Left lung (tissue), 4 donors: ENCODE measurements at regions not wholly inside any gene's neighbourhood (a gene's known extent, or its start where the extent isn't known, plus 50 kb on each side); places are given as distances from the start of the nearest gene placed in this dataset.

Experiments used
- ATAC-seq: fragments of 200-7000 bp; cut with Tn5 transposase; one replicate; pipeline ENCODE4 v1.9.1; 2020; ENCODE audit warnings: moderate library complexity
- DNase-seq, 4 donors: peaks; one replicate each; pipeline ENCODE4 v3.0.0-alpha.2; 2013 to 2020
- H3K27ac ChIP-seq, 2 donors: fragments of 200-600 bp; sonication (generic) in 1 of 2; one replicate each; pipeline versions ENCODE4 v1.5.0 to v1.8.0; 2020 to 2021
- H3K27me3 ChIP-seq, 2 donors: fragments of 200-600 bp; sonication (generic) in 1 of 2; one replicate each; pipeline versions ENCODE4 v1.5.0 to v1.8.0; 2020 to 2021
- H3K36me3 ChIP-seq, 2 donors: fragments of 200-600 bp; sonication (generic) in 1 of 2; one replicate each; pipeline versions ENCODE4 v1.5.0 to v1.8.0; 2020 to 2021
- H3K4me1 ChIP-seq, 2 donors: fragments of 200-600 bp; one replicate each; pipeline ENCODE4 v1.8.0; 2021
- H3K4me3 ChIP-seq, 2 donors: fragments of 200-600 bp; sonication (generic) in 1 of 2; one replicate each; pipeline versions ENCODE4 v1.5.0 to v1.8.0; 2020 to 2021; ENCODE audit warnings: mild to moderate bottlenecking in 1 of 2
- H3K9me3 ChIP-seq, 2 donors: fragments of 200-600 bp; sonication (generic) in 1 of 2; one replicate each; pipeline versions ENCODE4 v1.5.0 to v1.8.0; 2020 to 2021
- intact Hi-C, 2 donors: fragments of 100-400 bp; cut with DNase I; formaldehyde crosslinking; loops; one replicate each; pipeline versions ENCODE4 v1.11.2 to v1.14.2; 2022
- TF ChIP-seq, protein P1 (sequence below), 2 donors: fragments of 200-600 bp; sonication (generic) in 1 of 2; IDR thresholded peaks; one replicate each; pipeline versions ENCODE4 v1.5.0 to v1.8.0; 2021; ENCODE audit warnings: antibody characterized with exemption in 2 of 2
- donor health status: DM: no; HTN: yes; CAD: no.
- donor health status: DM: no; HTN: no; CAD: no.

DNA sequence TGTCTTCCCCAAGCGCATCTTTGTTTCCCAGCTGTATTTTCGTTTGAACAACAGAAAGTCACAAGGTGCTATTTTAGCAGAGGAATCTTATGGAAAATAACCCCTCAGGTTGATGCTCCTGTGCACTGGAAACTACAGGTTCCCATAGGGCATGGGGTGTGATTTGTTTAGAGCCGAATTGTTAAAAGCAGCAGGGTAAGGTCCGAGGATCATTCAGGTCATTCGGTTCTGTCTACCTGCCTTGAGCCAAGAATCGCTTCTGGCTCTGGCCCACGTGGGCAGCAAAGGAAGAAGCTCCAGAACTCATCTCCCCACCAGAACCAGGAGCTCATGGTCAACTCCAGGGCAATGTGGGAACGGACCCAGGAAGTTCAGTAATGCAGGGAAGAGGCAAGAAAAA, 116.7 kb upstream of the TPM1 start:
- no peak overlapping the region for H3K4me3 ChIP-seq

DNA sequence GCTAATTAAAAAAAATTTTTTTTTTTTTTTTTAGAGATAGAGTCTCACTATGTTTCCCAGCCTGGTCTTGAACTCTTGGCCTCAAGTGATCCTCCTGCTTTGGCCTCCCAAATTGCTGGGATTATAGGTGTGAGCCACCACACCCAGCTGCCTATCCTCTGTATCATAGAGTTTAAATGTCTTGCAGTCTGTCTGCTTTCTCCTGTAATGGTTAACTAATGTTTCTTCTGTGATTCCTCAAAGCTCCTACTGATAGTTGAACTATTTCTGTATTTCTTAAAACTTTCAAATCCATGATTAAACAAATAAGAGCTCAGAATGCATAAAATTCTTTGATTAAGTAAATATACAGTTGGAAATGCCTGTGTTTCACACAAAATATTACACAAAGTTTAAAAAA, 115.4 kb upstream of the TPM1 start:
- no peak overlapping the region for H3K27ac ChIP-seq
- TF ChIP-seq, protein P1, sequence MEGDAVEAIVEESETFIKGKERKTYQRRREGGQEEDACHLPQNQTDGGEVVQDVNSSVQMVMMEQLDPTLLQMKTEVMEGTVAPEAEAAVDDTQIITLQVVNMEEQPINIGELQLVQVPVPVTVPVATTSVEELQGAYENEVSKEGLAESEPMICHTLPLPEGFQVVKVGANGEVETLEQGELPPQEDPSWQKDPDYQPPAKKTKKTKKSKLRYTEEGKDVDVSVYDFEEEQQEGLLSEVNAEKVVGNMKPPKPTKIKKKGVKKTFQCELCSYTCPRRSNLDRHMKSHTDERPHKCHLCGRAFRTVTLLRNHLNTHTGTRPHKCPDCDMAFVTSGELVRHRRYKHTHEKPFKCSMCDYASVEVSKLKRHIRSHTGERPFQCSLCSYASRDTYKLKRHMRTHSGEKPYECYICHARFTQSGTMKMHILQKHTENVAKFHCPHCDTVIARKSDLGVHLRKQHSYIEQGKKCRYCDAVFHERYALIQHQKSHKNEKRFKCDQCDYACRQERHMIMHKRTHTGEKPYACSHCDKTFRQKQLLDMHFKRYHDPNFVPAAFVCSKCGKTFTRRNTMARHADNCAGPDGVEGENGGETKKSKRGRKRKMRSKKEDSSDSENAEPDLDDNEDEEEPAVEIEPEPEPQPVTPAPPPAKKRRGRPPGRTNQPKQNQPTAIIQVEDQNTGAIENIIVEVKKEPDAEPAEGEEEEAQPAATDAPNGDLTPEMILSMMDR (IDR thresholded peaks at IDR 0.05), result no peak
- no peak for DNase-seq
- no peak overlapping the region for H3K4me3 ChIP-seq
- no peaks in the 10 kb centered on the region for H3K36me3 ChIP-seq
- no peak for ATAC-seq
- H3K4me1 ChIP-seq, result no peaks in the 10 kb centered on the region
- no peaks in the 10 kb centered on the region for H3K9me3 ChIP-seq
- no peaks in the 10 kb centered on the region for H3K27me3 ChIP-seq
- intact Hi-C loops, result no loop called here

More for the DNA sequence above, 116.7 kb upstream of the TPM1 start:
- Histone ChIP-seq H3K9me3 (no peaks in the 10 kb centered on the region), H3K27me3 (no peaks in the 10 kb centered on the region), H3K36me3 (no peaks in the 10 kb centered on the region), H3K4me1 (peaks cover 3 to 11% of the 10 kb centered on the region in 2 donors), H3K27ac (no peak overlapping the region)
- DNase-seq, result no peak
- no peak for ATAC-seq
- intact Hi-C loops, result no loop called here
- TF ChIP-seq, protein P1 (IDR thresholded peaks at IDR 0.05), result no peak

DNA sequence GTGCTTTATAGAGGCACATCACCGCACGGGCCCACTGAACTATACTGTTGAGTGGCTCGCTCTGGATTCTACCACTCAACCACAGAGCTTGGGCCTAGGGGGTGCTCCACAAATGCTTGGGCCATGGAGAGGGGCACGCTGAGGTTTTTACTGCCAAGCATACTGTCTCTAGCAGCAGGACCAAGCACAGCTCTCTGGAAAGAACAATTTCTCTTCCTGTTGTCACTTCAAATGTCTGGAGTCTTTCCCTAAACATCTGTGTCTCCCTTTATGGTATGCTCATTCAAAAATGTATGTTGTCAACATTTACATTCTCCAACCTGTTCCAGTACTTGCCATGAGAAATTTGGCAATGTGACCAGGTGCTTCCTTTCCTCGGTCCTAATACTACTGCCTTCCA, 114.7 kb upstream of the TPM1 start:
- Histone ChIP-seq H3K9me3 (no peaks in the 10 kb centered on the region), H3K27me3 (no peaks in the 10 kb centered on the region), H3K36me3 (no peaks in the 10 kb centered on the region), H3K4me1 (peaks cover 0 to 5% of the 10 kb centered on the region in 2 donors), H3K4me3 (no peak overlapping the region), H3K27ac (no peak overlapping the region)
- intact Hi-C loops, result no loop called here
- TF ChIP-seq, protein P1 (IDR thresholded peaks at IDR 0.05), result no peak
- DNase-seq (no peak), ATAC-seq (no peak)

DNA sequence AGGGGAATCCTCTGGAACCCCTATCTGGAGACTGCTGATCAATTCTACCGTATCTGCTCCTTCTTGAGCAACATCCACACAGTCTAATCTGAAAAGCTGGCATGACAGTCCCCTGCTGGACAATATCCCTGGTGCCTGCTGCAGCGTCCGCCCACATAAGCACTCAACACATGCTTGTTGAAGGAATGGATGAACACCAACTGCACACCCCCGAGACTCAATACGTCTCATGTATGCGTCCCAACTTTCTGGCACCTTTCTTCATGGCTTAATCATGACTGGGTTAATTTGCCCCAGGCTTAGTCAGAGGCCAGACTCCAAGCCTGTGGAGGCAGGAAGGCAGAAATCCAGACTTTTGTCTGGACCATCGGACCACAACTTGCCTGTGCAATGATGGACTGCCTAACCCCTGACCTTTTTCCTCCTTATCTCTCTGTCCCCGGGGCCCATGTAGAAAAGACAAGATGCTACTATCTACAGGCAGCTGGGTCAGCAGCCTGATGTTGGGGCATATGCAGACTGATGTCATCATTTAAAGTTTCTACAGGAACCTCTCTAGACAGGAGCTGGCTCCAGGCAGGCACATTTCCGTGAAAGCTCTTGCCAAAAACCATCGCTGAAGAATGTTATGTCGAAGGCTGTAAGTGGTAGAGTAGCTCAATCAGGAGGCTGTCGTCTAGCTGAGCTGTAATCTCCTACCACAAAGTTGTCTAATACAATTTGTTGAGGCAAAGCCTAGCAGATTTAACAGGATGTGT, 114.1 kb upstream of the TPM1 start:
- H3K4me3 ChIP-seq, result no peak overlapping the region
- intact Hi-C loops, result no loop called here
- ATAC-seq (peak; percentile 73), DNase-seq (no peak)
- H3K27me3 ChIP-seq, result no peaks in the 10 kb centered on the region
- H3K9me3 ChIP-seq, result no peaks in the 10 kb centered on the region
- H3K4me1 ChIP-seq, result peaks cover 0 to 8% of the 10 kb centered on the region in 2 donors
- no peaks in the 10 kb centered on the region for H3K36me3 ChIP-seq
- TF ChIP-seq, protein P1 (IDR thresholded peaks at IDR 0.05), result no peak
- H3K27ac ChIP-seq, result no peak overlapping the region

DNA sequence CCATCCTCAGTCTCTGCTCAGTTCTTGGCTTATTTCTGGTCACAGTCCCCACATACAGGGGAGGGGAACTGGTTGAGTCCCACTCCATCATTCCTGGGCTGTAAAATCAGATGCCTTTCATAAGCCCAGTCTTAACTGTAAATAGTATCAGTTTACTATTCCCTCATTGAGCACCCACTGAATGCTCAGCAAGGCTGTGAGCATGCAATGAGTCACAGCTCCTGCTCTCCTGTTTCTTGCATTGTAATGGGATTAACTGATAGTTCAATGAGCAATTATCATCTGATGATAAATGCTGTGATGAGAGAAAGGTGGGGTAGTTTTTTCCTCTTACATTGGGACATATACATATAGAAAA, 113.6 kb upstream of the TPM1 start:
- intact Hi-C loops, result no loop called here
- no peaks in the 10 kb centered on the region for H3K27me3 ChIP-seq
- peaks cover 0 to 8% of the 10 kb centered on the region in 2 donors for H3K4me1 ChIP-seq
- ATAC-seq (peak; percentile 47), DNase-seq (no peak)
- H3K9me3 ChIP-seq, result no peaks in the 10 kb centered on the region
- no peak overlapping the region for H3K27ac ChIP-seq
- TF ChIP-seq, protein P1 (IDR thresholded peaks at IDR 0.05), result no peak
- no peak overlapping the region for H3K4me3 ChIP-seq
- no peaks in the 10 kb centered on the region for H3K36me3 ChIP-seq
